Sigmoid colon (tissue), 4 donors: ENCODE measurements at regions not wholly inside any gene's neighbourhood (a gene's known extent, or its start where the extent isn't known, plus 50 kb on each side); places are given as distances from the start of the nearest gene placed in this dataset.

ENCODE experiments used
- EP300 ChIP-seq, 4 donors: sonication (generic); formaldehyde crosslinking; IDR thresholded peaks; one replicate each; pipeline ENCODE4 v1.6.1; 2017; ENCODE audit warnings: antibody characterized with exemption in 4 of 4
- POLR2A ChIP-seq, 2 donors: fragments of 450-650 bp; IDR thresholded peaks; one replicate each; pipeline ENCODE4 v1.6.1; 2016; ENCODE audit warnings: antibody characterized with exemption in 2 of 2, mild to moderate bottlenecking in 2 of 2, moderate library complexity in 2 of 2
- TF ChIP-seq, protein P1 (sequence below), 4 experiments: fragments of 450-650 bp in 3 of 4; fragments of 200-600 bp in 1 of 4; IDR thresholded peaks; one replicate each; pipeline ENCODE4 v1.5.1; 2016 to 2019; ENCODE audit warnings: antibody characterized with exemption in 4 of 4, mild to moderate bottlenecking in 3 of 4, moderate library complexity in 2 of 4

DNA sequence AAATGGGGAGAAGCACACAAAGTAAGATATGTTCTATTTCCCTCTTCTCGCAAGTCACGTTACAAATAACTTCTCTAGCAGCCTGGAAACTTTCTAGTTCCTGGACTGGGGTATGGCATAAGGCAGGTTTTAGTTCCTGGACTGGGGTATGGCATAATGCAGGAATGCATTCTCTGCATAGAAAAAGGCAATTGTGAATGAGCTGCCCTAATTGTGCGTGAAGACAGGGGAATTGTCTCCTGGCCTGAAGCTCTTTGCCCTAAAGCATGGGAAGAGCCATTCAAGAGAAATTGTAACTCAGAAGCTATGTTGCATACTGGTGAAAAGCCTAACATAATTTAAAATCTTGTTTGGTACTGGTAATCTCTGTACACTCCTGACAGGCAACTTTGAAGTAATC is 54.3 kb upstream of the CBLB start:
- TF ChIP-seq POLR2A (IDR thresholded peaks at IDR 0.05), result no peak
- TF ChIP-seq, protein P1, sequence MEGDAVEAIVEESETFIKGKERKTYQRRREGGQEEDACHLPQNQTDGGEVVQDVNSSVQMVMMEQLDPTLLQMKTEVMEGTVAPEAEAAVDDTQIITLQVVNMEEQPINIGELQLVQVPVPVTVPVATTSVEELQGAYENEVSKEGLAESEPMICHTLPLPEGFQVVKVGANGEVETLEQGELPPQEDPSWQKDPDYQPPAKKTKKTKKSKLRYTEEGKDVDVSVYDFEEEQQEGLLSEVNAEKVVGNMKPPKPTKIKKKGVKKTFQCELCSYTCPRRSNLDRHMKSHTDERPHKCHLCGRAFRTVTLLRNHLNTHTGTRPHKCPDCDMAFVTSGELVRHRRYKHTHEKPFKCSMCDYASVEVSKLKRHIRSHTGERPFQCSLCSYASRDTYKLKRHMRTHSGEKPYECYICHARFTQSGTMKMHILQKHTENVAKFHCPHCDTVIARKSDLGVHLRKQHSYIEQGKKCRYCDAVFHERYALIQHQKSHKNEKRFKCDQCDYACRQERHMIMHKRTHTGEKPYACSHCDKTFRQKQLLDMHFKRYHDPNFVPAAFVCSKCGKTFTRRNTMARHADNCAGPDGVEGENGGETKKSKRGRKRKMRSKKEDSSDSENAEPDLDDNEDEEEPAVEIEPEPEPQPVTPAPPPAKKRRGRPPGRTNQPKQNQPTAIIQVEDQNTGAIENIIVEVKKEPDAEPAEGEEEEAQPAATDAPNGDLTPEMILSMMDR (IDR thresholded peaks at IDR 0.05), result no peak
- no peak for TF ChIP-seq EP300 (IDR thresholded peaks at IDR 0.05)
